ENCODE measurements at regions not wholly inside any gene's neighbourhood (a gene's known extent, or its start where the extent isn't known, plus 50 kb on each side); places are given as distances from the start of the nearest gene placed in this dataset.

DNA sequence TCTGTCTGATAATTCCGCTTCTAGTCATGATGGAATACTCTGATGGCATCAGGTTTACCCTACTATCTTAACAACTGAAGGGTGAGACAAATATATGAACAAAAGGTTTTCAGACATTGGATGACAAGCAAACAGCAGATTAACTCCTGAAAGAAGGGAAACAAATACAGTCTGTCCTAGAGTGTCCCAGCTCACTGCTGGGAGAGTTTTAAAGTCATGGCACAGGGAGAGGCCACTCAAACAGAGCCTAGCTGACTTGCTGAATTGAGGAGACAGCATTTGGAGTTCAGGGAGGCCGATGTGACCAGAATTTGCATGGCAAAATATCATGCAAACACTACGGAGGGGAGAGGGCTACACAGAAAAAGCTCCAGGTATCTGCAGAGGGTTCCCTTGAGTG is 73.1 kb downstream of the MDH2 start:
- no peak for TF ChIP-seq POLR2A (IDR thresholded peaks at IDR 0.05)
- TF ChIP-seq, protein P1, sequence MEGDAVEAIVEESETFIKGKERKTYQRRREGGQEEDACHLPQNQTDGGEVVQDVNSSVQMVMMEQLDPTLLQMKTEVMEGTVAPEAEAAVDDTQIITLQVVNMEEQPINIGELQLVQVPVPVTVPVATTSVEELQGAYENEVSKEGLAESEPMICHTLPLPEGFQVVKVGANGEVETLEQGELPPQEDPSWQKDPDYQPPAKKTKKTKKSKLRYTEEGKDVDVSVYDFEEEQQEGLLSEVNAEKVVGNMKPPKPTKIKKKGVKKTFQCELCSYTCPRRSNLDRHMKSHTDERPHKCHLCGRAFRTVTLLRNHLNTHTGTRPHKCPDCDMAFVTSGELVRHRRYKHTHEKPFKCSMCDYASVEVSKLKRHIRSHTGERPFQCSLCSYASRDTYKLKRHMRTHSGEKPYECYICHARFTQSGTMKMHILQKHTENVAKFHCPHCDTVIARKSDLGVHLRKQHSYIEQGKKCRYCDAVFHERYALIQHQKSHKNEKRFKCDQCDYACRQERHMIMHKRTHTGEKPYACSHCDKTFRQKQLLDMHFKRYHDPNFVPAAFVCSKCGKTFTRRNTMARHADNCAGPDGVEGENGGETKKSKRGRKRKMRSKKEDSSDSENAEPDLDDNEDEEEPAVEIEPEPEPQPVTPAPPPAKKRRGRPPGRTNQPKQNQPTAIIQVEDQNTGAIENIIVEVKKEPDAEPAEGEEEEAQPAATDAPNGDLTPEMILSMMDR (IDR thresholded peaks at IDR 0.05), result no peak

Data from adrenal gland (tissue), 5 donors.